ENCODE measurements at regions not wholly inside any gene's neighbourhood (a gene's known extent, or its start where the extent isn't known, plus 50 kb on each side); places are given as distances from the start of the nearest gene placed in this dataset.

- TF ChIP-seq RFX5 (IDR thresholded peaks at IDR 0.05; ENCODE audit: low read depth, low read length) (no peak), CEBPB (IDR thresholded peaks at IDR 0.05; ENCODE audit: borderline replicate concordance, low read depth, low read length) (no peak), CBFB (CRISPR knock-in tag; IDR thresholded peaks at IDR 0.05) (no peak), NFATC3 (CRISPR knock-in tag; IDR thresholded peaks at IDR 0.05) (no peak), EP300 (IDR thresholded peaks at IDR 0.05; ENCODE audit: low read depth in 2 of 2, low read length in 2 of 2) (no peak), EP300 (CRISPR knock-in tag; IDR thresholded peaks at IDR 0.05; ENCODE audit: borderline replicate concordance) (no peak), FOXC1 (CRISPR knock-in tag; IDR thresholded peaks at IDR 0.05; ENCODE audit: borderline replicate concordance) (no peak), ZBTB26 (CRISPR knock-in tag; IDR thresholded peaks at IDR 0.05; ENCODE audit: borderline replicate concordance) (no peak), FOXO4 (CRISPR knock-in tag; conservative IDR thresholded peaks at IDR 0.05) (no peak)
- TF ChIP-seq, protein P1, sequence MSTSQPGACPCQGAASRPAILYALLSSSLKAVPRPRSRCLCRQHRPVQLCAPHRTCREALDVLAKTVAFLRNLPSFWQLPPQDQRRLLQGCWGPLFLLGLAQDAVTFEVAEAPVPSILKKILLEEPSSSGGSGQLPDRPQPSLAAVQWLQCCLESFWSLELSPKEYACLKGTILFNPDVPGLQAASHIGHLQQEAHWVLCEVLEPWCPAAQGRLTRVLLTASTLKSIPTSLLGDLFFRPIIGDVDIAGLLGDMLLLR (CRISPR knock-in tag; IDR thresholded peaks at IDR 0.05) = no peak
Observed at GRCh38 chr9:99743455-99743854, 78.2 kb upstream of the NR4A3 start.
